Epithelial cell of prostate (primary cell): ENCODE measurements at regions not wholly inside any gene's neighbourhood (a gene's known extent, or its start where the extent isn't known, plus 50 kb on each side); places are given as distances from the start of the nearest gene placed in this dataset.
"Not testable (repeated sequence)": the region's sequence is repeated elsewhere in the genome, so short reads cannot be mapped to it uniquely, and the experiment has no call there.

Source experiments
- DNase-seq: peaks from one replicate; pipeline ENCODE4 v3.0.0-alpha.2; 2011; ENCODE audit warnings: low read depth, low spot score
- H3K27ac ChIP-seq: fragments of 450-650 bp; 2 replicates; pipeline ENCODE4 v1.5.1; 2017; ENCODE audit warnings: mild to moderate bottlenecking

- H3K27ac ChIP-seq = no peak overlapping the region
- no peak for DNase-seq
Measured at GRCh38 chr19:27890206-27890605, 1322.7 kb downstream of the UQCRFS1 start.

GRCh38 chr19:27889156-27889555 is 1323.8 kb downstream of the UQCRFS1 start:
- DNase-seq = no peak
- H3K27ac ChIP-seq = no peak overlapping the region

DNA sequence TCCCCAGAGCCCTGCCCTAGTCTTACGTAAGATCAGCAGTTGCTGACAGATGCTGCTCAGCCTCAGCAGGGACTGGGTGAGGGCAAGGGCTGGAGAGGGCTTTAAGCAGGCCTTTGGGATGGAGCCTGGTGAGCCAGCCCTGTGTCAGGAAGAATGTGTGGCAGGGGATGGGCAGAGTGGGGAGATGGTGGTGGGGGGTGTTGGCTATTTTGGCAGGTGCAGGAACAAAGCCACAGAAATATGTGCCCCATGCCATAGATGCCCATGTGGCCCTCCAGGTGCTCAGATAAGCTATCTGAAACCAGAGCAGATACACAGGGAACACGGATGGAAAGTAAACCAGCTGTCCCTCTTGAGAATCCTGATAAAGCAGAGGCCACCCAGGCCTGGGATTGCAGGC is 1325.0 kb downstream of the UQCRFS1 start:
- DNase-seq = no peak
- no peak overlapping the region for H3K27ac ChIP-seq

DNA sequence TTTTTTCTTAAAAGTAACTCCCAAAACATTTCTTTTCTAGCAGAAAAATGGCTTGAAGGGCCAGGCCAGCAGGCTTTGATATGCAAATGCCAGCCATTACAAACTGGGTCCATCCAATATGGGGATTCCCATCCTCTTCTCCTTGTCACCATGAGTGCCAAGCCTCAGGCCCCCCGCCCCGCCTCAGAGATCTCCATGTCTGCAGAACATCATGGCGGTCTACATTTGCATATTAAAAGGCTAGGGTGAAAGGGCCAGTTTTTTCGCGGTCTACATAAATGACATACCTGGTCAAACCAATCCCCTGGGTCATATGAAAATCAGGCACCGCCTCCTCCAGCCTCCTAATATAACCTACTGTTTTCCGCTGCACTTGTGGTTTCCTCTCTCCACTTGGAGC is 1327.6 kb downstream of the UQCRFS1 start:
- DNase-seq = no peak

DNA sequence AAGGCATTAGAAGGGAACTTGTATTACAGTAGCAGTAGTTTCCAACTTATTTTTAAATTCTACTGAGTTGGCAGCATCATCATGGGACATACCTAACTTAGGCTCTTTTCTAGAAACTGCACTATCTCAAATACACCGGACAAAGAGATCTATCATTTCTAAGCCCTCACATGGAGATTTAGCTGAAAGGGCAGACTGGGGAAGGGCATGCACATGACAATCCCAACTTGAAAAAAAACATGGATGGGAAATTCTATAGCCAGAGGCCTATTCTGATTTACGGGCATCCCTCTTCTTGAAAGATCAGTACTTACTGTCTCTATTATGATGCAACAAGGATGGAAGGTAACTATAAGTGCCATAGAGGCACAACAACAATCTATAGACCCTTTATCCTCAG is 1328.6 kb downstream of the UQCRFS1 start:
- no peak overlapping the region for H3K27ac ChIP-seq
- DNase-seq = no peak

More for the DNA sequence above, 1327.6 kb downstream of the UQCRFS1 start:
- H3K27ac ChIP-seq = no peak overlapping the region

GRCh38 chr19:27881213-27881612 is 1331.7 kb downstream of the UQCRFS1 start:
- DNase-seq = no peak

GRCh38 chr19:27876976-27877512 is 1335.9 kb downstream of the UQCRFS1 start:
- no peak overlapping the region for H3K27ac ChIP-seq
- DNase-seq = no peak

More at GRCh38 chr19:27881213-27881612, 1331.7 kb downstream of the UQCRFS1 start:
- H3K27ac ChIP-seq = no peak overlapping the region

DNA sequence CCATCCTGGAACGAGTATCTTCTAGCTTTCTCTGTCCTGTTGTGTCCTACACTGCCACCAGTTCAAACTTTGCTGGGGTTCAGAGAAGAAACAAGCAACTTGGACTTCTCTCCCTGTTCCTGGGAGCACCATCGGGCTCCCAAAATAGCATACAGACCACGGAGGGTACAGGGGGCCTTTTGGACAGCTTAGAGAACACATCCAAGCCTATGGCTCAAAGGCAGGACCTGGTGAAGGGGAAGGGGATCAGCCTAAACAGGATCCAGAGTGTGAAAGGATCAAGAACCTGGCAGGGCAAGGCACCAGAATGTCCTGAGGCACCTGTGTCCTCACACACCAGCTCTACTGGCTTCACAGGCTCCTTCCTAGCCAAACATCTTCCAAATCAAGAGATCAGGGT is 1336.5 kb downstream of the UQCRFS1 start:
- no peak for DNase-seq
- no peak overlapping the region for H3K27ac ChIP-seq

DNA sequence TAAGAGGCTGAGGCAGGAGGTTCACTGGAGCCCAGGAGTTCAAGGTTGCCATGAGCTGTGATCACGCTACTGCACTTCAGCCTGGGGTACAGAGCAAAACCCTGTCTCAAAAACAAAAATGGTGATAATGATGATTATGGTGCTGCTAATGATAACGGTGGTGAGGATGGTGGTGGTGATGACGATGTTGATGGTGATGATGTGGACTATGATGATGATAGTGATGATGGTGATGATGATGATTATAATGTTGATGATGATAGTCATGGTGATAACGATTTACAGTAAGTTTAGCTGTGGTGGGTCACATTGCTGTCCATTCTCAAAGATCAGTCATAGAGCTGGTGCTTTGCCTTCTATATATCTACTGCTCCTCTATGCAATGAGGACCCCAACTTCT is 1340.6 kb downstream of the UQCRFS1 start:
- DNase-seq = no peak
- no peak overlapping the region for H3K27ac ChIP-seq

- DNase-seq = no peak
Measured at GRCh38 chr19:27870293-27870692, 1342.7 kb downstream of the UQCRFS1 start.

GRCh38 chr19:27868007-27868406 is 1344.9 kb downstream of the UQCRFS1 start:
- H3K27ac ChIP-seq = no peak overlapping the region
- no peak for DNase-seq

More at GRCh38 chr19:27870293-27870692, 1342.7 kb downstream of the UQCRFS1 start:
- no peak overlapping the region for H3K27ac ChIP-seq

GRCh38 chr19:27865927-27866777 is 1346.8 kb downstream of the UQCRFS1 start:
- no peak overlapping the region for H3K27ac ChIP-seq

GRCh38 chr19:27861411-27861975 is 1351.5 kb downstream of the UQCRFS1 start:
- no peak overlapping the region for H3K27ac ChIP-seq

More at GRCh38 chr19:27865927-27866777, 1346.8 kb downstream of the UQCRFS1 start:
- DNase-seq = no peak

GRCh38 chr19:27860309-27860934 is 1352.5 kb downstream of the UQCRFS1 start:
- no peak for DNase-seq
- no peak overlapping the region for H3K27ac ChIP-seq

More at GRCh38 chr19:27861411-27861975, 1351.5 kb downstream of the UQCRFS1 start:
- no peak for DNase-seq

- no peak overlapping the region for H3K27ac ChIP-seq
- no peak for DNase-seq
Measured at GRCh38 chr19:27859689-27860088, 1353.3 kb downstream of the UQCRFS1 start.

DNA sequence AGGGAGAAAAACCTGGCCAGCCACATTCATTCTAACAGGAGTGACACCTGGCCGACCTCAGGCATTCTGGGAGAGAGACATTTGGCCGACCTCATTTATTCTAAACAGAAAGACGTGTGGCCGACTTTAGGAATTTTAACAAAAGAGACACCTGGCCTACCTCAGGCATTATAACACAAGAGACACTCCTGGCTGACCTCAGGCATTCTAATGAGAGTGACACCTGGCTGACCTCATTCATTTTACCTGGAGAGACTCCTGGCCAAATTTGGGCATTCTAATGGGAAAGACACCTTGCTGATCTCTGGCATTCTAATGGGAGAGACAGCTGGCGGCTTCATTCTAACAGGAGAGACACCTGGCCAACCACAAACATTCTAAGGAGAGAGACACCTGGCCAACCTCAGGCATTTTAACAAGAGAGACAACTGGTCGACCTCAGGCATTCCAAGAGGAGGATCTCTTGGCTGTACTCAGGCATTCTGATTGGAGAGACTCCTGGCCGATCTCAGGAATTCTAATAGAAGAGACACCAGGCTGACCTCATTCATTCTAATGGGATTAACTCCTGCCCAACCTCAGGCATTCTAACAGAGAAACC is 1353.9 kb downstream of the UQCRFS1 start:
- H3K27ac ChIP-seq = no peak overlapping the region
- no peak for DNase-seq

DNA sequence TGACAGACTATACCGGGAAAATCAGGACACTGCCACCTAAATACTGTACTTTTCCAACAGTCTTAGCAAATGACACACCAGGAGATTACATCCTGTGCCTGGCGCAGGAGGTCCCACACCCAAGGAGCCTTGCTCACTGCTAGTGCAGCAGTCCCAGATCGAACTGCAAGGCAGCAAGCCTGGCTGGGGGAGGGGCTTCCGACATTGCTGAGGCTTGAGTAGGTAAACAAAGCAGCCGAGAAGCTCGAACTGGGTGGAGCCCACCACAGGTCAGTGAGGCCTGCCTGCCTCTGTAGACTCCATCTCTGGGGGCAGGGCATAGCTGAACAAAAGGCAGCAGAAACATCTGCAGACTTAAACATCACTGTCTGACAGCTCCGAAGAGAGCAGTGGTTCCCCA is 1360.0 kb downstream of the UQCRFS1 start:
- not testable (repeated sequence) for DNase-seq

DNA sequence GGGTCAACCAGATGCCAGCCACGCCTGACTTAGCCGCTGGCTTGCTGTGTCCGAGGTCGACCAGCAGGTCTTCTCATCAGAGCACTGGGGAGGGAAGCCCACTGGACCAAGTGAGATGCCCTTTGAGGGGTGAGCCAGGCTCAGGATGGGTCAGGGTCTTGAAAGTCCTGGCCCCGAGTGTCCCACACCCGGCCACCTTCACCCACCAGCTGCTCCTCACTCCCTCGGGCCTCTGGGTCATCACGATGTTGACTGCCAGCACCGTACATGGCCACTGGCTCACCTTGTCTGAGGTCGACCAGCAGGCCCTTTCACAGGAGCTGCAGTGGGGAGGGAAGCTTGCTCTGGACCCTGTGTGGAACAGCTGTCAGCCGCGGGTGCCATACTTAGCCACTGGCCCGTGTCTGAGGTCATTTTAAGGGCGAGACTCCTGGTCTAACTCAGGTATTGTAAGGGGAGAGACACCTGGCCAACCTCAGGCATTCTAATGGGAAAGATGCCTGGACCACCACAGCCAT is 1361.3 kb downstream of the UQCRFS1 start:
- DNase-seq = no peak

More for the DNA sequence above, 1360.0 kb downstream of the UQCRFS1 start:
- H3K27ac ChIP-seq = not testable (repeated sequence)

DNA sequence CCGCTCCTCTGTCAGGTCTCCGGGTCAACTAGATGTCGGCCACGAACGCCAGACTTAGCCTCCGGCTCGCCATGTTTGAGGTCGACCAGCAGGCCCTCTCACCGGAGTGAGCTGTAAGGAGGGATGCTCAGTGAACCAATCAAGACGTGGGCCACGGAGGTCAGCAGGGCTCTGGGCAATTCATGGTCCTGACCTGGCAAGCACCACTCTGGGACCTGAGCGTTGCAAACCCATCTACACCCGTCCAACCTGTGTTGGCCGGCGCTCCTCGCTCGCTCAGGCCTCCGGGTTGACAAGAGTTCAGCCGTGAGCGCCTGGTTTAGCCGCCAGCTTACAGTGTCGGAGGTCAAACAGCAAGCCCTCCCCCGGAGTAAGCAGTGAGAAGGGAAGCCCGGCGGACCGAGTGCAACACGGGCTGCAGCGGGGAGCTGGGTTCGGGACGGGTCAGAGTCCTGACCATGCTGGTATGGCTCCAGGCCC is 1361.9 kb downstream of the UQCRFS1 start:
- no peak overlapping the region for H3K27ac ChIP-seq
- no peak for DNase-seq

More for the DNA sequence above, 1361.3 kb downstream of the UQCRFS1 start:
- no peak overlapping the region for H3K27ac ChIP-seq

DNA sequence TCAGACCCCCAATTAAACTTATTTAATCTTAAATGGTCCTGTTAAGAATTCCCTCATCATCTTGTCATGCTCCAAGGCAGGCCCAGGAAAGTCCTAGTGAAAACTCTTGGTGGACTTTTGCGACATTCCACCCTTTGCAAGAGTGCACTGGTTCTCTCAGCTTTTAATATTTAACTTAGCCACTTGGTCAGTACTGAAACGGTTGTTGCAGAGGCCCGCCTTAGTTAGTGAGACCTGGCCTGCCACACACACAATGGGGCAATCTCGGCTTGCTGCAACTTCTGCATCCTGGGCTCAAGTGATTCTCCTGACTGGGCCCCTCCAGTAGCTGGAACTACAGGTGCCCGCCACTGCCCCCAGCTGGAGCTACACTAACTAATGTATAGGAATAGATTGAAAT is 1366.0 kb downstream of the UQCRFS1 start:
- no peak for DNase-seq
- H3K27ac ChIP-seq = no peak overlapping the region
